Hepatocyte (in vitro differentiated cells): ENCODE measurements at regions not wholly inside any gene's neighbourhood (a gene's known extent, or its start where the extent isn't known, plus 50 kb on each side); places are given as distances from the start of the nearest gene placed in this dataset.

Source experiments
- DNase-seq: peaks from one replicate; pipeline ENCODE4 v3.0.0-alpha.2; 2016; ENCODE audit warnings: low spot score
- H2AFZ ChIP-seq: fragments of 200-600 bp; sonication (generic); 2 replicates; pipeline ENCODE4 v1.6.0; 2016; ENCODE audit warnings: antibody characterized with exemption, mild to moderate bottlenecking
- H3K27ac ChIP-seq: fragments of 200-600 bp; sonication (generic); 2 replicates; pipeline ENCODE4 v1.5.1; 2016; ENCODE audit warnings: mild to moderate bottlenecking
- H3K27me3 ChIP-seq: fragments of 200-600 bp; sonication (generic); 2 replicates; pipeline ENCODE4 v1.6.1; 2016
- H3K36me3 ChIP-seq: fragments of 200-600 bp; sonication (generic); replicated peaks from 2 replicates; pipeline ENCODE4 v1.5.1; 2016; ENCODE audit warnings: low read depth; ENCODE audit not compliant: insufficient read depth
- H3K4me1 ChIP-seq: fragments of 200-600 bp; sonication (generic); 2 replicates; pipeline ENCODE4 v1.5.1; 2016; ENCODE audit warnings: mild to moderate bottlenecking, moderate library complexity; ENCODE audit not compliant: insufficient read depth
- H3K4me2 ChIP-seq: fragments of 200-600 bp; sonication (generic); 2 replicates; pipeline ENCODE4 v1.6.0; 2016
- H3K4me3 ChIP-seq: fragments of 200-600 bp; sonication (generic); 2 replicates; pipeline ENCODE4 v1.5.1; 2016; ENCODE audit warnings: mild to moderate bottlenecking
- H3K79me2 ChIP-seq: fragments of 200-600 bp; sonication (generic); 2 replicates; pipeline ENCODE4 v1.6.0; 2017; ENCODE audit warnings: mild to moderate bottlenecking
- H3K9me2 ChIP-seq: fragments of 200-600 bp; sonication (generic); replicated peaks from 2 replicates; pipeline ENCODE4 v1.6.0; 2017; ENCODE audit warnings: mild to moderate bottlenecking; ENCODE audit not compliant: insufficient read depth
- H3K9me3 ChIP-seq: fragments of 200-600 bp; sonication (generic); 2 replicates; pipeline ENCODE4 v1.5.1; 2016; ENCODE audit warnings: low read depth, mild to moderate bottlenecking
- H4K20me1 ChIP-seq: fragments of 200-600 bp; sonication (generic); 2 replicates; pipeline ENCODE4 v1.6.0; 2016; ENCODE audit warnings: mild to moderate bottlenecking; ENCODE audit not compliant: insufficient read depth, poor library complexity, severe bottlenecking
- CTCF ChIP-seq: fragments of 200-600 bp; sonication (generic); IDR thresholded peaks from 2 replicates; pipeline ENCODE4 v1.5.1; 2016; ENCODE audit warnings: antibody characterized with exemption, mild to moderate bottlenecking; ENCODE audit not compliant: poor library complexity
- EZH2 ChIP-seq: fragments of 200-600 bp; sonication (generic); IDR thresholded peaks from 2 replicates; pipeline ENCODE4 v1.6.1; 2016; ENCODE audit warnings: antibody characterized with exemption, mild to moderate bottlenecking, borderline replicate concordance
- EZH2phosphoT487 ChIP-seq: fragments of 200-600 bp; sonication (generic); IDR thresholded peaks from one replicate; pipeline ENCODE4 v1.6.1; 2018; ENCODE audit warnings: antibody characterized with exemption, mild to moderate bottlenecking, low read depth, moderate library complexity; ENCODE audit not compliant: unreplicated experiment, severe bottlenecking
- WGBS: methylation state at CpG from one replicate; pipeline ENCODE4 v1.1.6; 2016; ENCODE audit warnings: low lambda C conversion rate; ENCODE audit errors: missing lambda C conversion rate; 5-methylcytosine and 5-hydroxymethylcytosine counted together

GRCh38 chr6:103799971-103800670, 1059.6 kb downstream of the HACE1 start:
- TF ChIP-seq EZH2 (no peak), EZH2phosphoT487 (no peak), CTCF (no peak)
- H3K36me3 ChIP-seq = no peaks in the 10 kb centered on the region
- no peak overlapping the region for H3K4me2 ChIP-seq
- H3K9me3 ChIP-seq = no peaks in the 10 kb centered on the region
- H3K79me2 ChIP-seq = no peaks in the 10 kb centered on the region
- H4K20me1 ChIP-seq = no peaks in the 10 kb centered on the region
- no peak for DNase-seq
- no peak overlapping the region for H3K27ac ChIP-seq
- no peak overlapping the region for H3K4me3 ChIP-seq
- no peak overlapping the region for H2AFZ ChIP-seq
- H3K27me3 ChIP-seq = no peaks in the 10 kb centered on the region
- no peaks in the 10 kb centered on the region for H3K9me2 ChIP-seq
- H3K4me1 ChIP-seq = no peaks in the 10 kb centered on the region
- WGBS = 93% methylated on average over 5 of the region's 5 CpGs

DNA sequence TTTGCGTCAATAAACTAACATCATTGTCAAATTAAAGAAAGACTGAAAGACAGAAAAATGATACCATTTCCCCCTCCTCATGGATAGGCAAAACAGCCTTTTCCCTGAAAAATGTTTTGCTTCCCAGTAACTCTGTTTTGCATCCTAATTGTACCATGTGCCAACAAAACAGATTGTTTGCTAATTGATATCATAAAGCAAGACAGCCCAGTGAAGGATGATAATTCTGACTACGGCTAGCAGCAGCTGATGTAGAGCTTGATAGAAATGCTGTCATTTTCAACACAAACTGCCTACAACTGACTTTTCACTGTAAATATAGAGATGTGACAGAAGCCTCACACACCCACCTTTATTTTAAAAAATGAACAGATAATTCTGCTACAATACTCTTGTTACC, 1061.6 kb downstream of the HACE1 start:
- no peaks in the 10 kb centered on the region for H3K27me3 ChIP-seq
- no peaks in the 10 kb centered on the region for H3K36me3 ChIP-seq
- H3K27ac ChIP-seq = no peak overlapping the region
- H2AFZ ChIP-seq = no peak overlapping the region
- 77% methylated on average over 2 of the region's 2 CpGs for WGBS
- no peak overlapping the region for H3K4me2 ChIP-seq
- no peak overlapping the region for H3K4me3 ChIP-seq
- H3K79me2 ChIP-seq = no peaks in the 10 kb centered on the region
- TF ChIP-seq EZH2 = no peak
- TF ChIP-seq CTCF = no peak
- TF ChIP-seq EZH2phosphoT487 = no peak
- H4K20me1 ChIP-seq = no peaks in the 10 kb centered on the region
- no peaks in the 10 kb centered on the region for H3K9me3 ChIP-seq
- H3K9me2 ChIP-seq = no peaks in the 10 kb centered on the region
- H3K4me1 ChIP-seq = no peaks in the 10 kb centered on the region
- DNase-seq = no peak

GRCh38 chr6:103797738-103798137, 1062.0 kb downstream of the HACE1 start:
- Histone ChIP-seq H3K4me1 (no peaks in the 10 kb centered on the region), H3K79me2 (no peaks in the 10 kb centered on the region), H2AFZ (no peak overlapping the region), H3K4me3 (no peak overlapping the region), H3K36me3 (no peaks in the 10 kb centered on the region), H4K20me1 (no peaks in the 10 kb centered on the region), H3K9me2 (no peaks in the 10 kb centered on the region), H3K27ac (no peak overlapping the region), H3K9me3 (no peaks in the 10 kb centered on the region), H3K4me2 (no peak overlapping the region), H3K27me3 (no peaks in the 10 kb centered on the region)
- TF ChIP-seq CTCF = peak; percentile 69
- TF ChIP-seq EZH2phosphoT487 = no peak
- peak; percentile 11 for DNase-seq
- 54% methylated on average over 1 of the region's 1 CpG for WGBS

DNA sequence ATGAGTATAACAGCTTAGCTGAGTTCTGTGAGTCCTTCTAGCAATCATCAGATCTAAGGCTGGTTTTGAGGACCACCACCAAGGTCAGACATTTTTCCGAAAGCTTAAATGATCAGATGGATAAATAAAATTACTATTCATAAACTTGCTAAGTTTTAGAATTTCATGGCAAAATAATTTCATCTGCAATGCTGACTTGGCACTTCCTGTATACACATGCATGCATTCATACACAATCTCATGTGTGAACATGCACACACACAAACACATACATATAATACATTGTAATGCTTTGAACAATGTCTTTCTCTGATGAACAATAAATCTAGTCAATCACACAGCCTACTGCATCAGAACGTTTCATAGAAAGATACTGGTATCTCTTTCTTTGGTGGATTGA, 1068.3 kb downstream of the HACE1 start:
- H2AFZ ChIP-seq = no peak overlapping the region
- H3K79me2 ChIP-seq = no peaks in the 10 kb centered on the region
- H3K4me2 ChIP-seq = no peak overlapping the region
- H3K4me1 ChIP-seq = no peaks in the 10 kb centered on the region
- H3K9me3 ChIP-seq = no peaks in the 10 kb centered on the region
- DNase-seq = no peak
- H3K9me2 ChIP-seq = no peaks in the 10 kb centered on the region
- TF ChIP-seq CTCF (no peak), EZH2phosphoT487 (no peak), EZH2 (no peak)
- no peaks in the 10 kb centered on the region for H4K20me1 ChIP-seq
- no peak overlapping the region for H3K4me3 ChIP-seq
- H3K36me3 ChIP-seq = no peaks in the 10 kb centered on the region
- H3K27ac ChIP-seq = no peak overlapping the region
- no peaks in the 10 kb centered on the region for H3K27me3 ChIP-seq
- WGBS = 87% methylated on average over 2 of the region's 2 CpGs
